Fibroblast of peridontal ligament (primary cell): ENCODE measurements at regions not wholly inside any gene's neighbourhood (a gene's known extent, or its start where the extent isn't known, plus 50 kb on each side); places are given as distances from the start of the nearest gene placed in this dataset.
"Not testable (repeated sequence)": the region's sequence is repeated elsewhere in the genome, so short reads cannot be mapped to it uniquely, and the experiment has no call there.

ENCODE experiments used
- DNase-seq: peaks from one replicate; pipeline ENCODE4 v3.0.0-alpha.2; 2010; ENCODE audit errors: extremely low read depth

DNA sequence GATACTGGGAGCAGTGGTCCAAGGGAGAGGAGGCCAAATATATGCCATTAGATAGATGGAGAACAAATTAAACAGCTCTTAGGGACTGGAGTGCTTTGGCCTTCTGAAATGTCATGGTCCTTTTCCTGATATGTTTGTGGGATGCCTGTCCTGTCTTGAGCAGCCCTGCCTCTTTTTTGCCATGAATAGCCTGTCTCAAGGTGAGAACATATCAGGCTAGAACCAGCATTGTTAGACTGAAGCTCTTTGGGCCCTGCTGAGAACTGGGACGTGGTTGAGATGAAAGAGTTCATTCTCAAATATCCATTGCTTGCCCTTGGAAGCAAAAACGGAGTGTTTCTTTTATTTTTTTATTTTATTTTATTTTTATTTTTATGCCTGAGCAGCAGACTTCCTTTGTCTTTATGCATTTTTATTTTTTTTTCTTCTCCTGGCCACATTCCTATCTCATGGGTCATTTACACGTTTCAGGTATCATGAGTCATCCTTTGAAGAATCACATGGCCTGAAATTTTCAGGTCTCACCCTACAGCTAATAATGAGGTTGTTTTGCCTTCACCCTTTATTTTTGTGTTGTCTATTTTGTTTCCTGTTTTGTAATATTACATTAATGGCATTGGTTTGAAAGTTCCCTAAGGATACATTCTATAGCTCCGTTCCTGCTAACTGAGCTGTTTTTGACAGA, 371.4 kb downstream of the PSAT1 start:
- no peak for DNase-seq

DNA sequence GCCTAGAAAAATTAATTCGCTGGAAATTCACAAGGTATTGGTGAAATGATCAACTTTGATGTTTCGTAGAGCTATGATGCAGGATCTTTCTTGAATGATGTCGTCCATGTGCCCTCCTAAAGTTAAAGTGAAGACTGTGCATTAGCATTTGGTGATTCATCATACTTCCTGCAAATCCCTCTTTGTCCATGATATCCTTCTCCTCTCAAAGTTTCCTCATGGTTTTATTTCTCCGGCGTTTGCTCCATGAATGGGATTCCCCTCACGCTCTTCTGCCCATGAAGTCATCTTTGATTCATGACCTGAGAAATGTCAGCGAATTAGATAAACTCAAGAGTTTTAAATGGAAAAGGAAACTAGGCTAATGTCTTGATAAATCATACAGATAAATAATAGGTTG, 372.7 kb downstream of the PSAT1 start:
- no peak for DNase-seq

DNA sequence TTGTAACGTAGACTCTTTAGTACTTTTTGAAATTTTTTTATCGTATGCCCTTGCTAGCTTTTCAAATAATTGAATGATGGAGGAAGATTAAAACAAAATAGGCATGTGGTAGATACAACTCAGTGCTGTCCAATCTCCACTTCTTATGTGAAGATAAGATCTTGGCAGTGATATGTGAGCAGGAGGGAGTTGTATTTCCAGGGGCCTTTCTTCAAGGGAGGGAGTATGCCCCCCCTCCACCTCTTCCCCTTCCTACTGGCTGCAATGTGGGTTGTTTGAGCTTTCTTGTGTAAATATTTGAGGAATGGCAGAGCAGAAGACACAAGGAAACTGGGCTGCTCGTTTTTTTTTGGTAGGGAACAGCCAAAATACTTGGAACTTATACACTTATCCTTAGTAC, 374.9 kb downstream of the PSAT1 start:
- no peak for DNase-seq

DNA sequence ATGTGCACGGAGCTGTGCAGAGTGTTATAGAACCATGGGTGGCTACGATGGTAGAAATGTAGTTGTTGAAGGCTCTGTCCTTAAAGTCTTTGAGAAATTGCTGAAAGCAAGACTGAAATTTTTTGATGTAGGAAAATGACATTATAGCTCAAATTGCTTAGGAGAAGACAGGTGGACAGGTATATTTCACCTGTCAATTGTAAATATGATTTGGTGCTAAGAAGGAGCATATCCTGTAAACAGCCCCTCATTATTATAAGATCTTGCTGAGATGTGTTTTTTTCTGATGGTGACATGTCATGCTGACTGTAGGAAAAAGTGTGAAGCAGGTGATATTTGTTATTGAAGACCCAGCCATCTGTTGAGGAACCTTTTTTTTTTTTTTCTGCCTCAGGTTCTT, 377.9 kb downstream of the PSAT1 start:
- no peak for DNase-seq

GRCh38 chr9:78676009-78676408, 379.1 kb downstream of the PSAT1 start:
- DNase-seq = no peak

DNA sequence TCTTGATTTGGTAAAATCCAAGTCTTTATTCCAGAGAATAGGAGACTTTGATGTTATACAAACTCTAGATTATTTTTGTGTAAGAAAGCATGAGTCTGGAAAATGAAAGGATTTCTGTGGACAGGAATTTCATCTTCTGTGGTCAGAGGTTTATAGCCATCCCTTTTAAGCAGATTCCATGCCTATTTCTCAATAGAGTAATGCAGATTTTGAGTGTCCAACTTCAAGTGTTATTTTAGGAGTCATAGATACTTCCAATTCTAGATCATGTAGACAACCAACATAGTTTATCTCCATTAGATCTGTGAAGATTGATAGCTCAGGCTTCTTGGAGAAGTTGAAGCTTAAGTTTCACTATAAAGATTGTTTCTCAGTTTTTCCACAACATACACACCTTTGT, 379.7 kb downstream of the PSAT1 start:
- DNase-seq = peak; percentile 82

DNA sequence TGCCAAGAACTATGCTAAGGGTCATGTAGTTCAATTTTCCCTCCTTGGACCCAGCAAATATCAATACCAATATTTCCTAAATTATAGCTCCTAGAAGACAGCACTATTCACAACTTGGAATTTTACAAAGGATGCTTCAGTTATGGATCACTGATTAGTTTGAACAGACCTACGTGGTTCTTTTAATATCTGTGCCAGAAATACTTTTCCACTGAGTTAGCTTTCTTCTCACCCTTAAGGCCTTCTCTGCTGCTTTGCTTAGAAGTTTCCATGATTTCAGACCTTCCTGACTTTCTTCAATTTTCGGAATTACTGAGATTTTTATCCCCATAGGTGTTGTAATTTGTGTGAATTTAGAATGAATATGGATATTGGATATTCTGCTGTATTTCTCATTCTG, 380.4 kb downstream of the PSAT1 start:
- peak; percentile 58 for DNase-seq

DNA sequence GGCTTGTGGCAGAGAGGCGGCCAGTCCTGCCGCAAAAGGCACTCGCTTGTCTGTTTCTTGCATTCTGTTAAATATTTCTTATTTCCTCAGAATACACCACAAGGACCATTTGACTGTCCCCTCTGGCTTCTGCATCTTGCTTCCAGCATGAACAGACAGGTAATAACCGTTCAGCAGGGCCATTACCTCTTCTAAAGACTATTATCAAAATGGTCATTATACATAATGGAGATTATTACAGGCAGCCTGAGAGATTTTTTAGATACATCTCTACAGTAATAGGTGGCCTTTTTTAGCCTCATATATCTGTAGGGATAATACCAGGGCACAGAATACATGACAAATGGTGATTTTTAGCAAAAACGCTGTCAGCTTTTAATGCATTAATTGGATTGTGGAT, 382.0 kb downstream of the PSAT1 start:
- no peak for DNase-seq

DNA sequence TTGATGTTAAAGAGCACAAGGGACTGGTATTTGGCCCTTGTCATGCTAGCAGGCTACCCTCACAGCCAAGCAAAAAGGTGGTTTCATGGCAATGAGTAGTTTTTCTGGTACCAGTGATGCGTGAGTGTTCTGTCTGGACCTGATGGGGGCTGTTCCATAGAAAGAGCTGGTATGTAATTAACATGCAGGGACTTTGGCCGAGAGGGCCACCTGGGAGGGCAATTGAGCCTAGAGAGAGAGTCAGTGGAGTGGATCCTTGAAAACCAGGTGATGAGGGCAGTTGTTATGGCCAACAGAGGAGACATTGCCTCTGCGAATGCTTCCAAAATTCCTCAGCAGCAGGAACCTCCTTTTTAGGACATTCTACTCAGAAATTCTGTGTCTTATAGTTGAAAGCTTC, 383.3 kb downstream of the PSAT1 start:
- DNase-seq = no peak

GRCh38 chr9:78682216-78682615, 385.3 kb downstream of the PSAT1 start:
- peak; percentile 8 for DNase-seq

- DNase-seq = peak; percentile 13
These were observed 388.5 kb downstream of the PSAT1 start for GRCh38 chr9:78685471-78685870.

GRCh38 chr9:78688796-78689195, 391.9 kb downstream of the PSAT1 start:
- no peak for DNase-seq

GRCh38 chr9:78691542-78691941, 394.6 kb downstream of the PSAT1 start:
- peak; percentile 55 for DNase-seq

DNA sequence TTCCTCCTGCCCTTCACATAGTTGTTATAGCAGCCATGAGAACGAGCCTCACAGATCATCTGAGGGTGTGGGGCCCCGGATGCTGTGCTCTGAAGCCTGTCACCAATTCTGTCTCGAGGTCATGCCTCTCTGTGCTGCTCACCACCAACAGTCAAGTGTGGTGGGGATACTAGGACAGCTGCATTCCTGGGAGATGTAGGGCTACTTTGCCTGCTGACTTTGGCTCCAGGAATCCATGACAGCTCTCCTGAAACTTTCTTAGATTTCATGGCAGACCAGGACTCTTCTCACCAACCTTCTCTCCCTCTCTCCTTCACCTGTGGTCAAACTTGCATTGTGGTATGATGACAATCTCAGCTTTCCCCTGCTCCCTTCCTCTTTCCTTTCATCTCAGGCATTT, 395.9 kb downstream of the PSAT1 start:
- no peak for DNase-seq

GRCh38 chr9:78694974-78695373, 398.0 kb downstream of the PSAT1 start:
- no peak for DNase-seq

- DNase-seq = no peak
These were observed 398.6 kb downstream of the PSAT1 start for GRCh38 chr9:78695519-78695918.

DNA sequence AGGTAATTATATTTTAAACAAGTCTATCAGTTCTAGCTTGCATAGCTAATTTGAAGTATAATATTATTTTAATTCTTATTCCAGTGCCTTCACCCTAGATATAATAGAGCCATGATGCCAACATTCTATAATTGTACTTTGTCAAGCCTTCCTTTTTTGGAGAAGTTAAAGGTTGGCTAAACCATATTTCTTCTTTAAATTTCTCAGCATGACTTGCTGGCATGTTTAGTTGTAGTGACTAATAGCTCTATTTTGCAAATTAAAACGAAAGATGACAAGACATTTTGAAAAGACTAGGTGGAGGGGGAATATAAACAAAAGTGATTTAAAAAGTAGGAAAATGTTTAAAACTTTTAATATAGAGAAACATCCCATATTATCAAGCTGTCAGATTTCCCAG, 400.7 kb downstream of the PSAT1 start:
- DNase-seq = peak; percentile 46

GRCh38 chr9:78698371-78698770, 401.4 kb downstream of the PSAT1 start:
- DNase-seq = no peak

GRCh38 chr9:78699217-78699616, 402.3 kb downstream of the PSAT1 start:
- DNase-seq = not testable (repeated sequence)

DNA sequence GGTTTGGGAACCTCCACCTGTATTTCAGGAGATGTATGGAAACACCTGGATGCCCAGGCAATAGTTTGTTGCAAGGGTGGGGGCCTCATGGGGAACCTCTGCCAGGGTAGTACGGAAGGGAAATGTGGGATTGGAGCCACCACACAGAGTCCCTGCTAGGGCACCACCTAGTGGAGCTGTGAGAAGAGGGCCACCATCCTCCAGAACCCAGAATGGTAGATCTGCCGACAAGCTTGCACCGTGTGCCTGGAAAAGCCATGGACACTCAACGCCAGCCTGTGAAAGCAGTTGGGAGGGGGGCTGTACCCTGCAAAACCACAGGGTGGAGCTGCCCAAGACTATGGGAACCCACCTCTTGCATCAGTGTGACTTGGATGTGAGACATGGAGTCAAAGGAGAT, 407.2 kb downstream of the PSAT1 start:
- not testable (repeated sequence) for DNase-seq

GRCh38 chr9:78707080-78707479, 410.2 kb downstream of the PSAT1 start:
- no peak for DNase-seq

DNA sequence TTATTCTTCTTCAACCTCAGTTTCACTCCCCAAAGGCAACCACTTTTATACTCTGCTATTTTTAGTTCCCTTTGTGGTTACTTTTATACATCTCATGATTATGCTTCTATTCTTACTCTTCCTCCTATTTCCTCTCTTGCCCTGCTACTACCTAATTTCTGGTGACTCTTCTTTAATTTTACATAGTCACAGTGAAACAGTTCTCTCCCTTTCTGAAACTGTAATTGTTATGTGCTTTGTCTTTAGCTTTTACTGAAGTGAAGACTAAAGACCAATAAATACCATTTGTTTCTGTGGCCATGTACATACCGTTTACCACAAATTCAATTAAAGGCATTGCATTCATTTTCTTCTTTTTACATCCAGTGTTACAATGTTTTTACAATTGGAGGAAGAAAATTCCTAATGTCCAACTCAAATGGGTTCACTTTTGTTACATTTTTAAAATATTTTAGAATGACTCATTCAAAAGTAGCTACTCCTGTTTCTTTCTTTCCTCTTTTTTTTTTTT, 410.6 kb downstream of the PSAT1 start:
- peak; percentile 84 for DNase-seq

- DNase-seq = no peak
These were observed 416.1 kb downstream of the PSAT1 start for GRCh38 chr9:78712903-78713613.
